SK-N-SH (cell line): ENCODE measurements at regions not wholly inside any gene's neighbourhood (a gene's known extent, or its start where the extent isn't known, plus 50 kb on each side); places are given as distances from the start of the nearest gene placed in this dataset.

Source experiments
- CTCF ChIA-PET: fragments of 300-600, 350-600 bp; formaldehyde crosslinking; extraction: SDS; loops from one replicate; lab custom pipeline; 2021; lab: Yijun Ruan, JAX
- POLR2A ChIA-PET: fragments of 350-600 bp; sonication (Branson Sonifier 250); formaldehyde crosslinking; extraction: SDS; loops from one replicate; lab custom pipeline; 2020; ENCODE audit warnings: antibody characterized with exemption, inconsistent platforms; lab: Yijun Ruan, JAX
- DNase-seq: peaks from one replicate; pipeline ENCODE4 v3.0.0; 2012
- H2AFZ ChIP-seq: fragments of 200-600 bp; sonication (generic); 2 replicates; pipeline ENCODE4 v1.8.1; 2016; ENCODE audit warnings: antibody characterized with exemption, mild to moderate bottlenecking, low read depth
- H3F3A ChIP-seq: fragments of 200-600 bp; sonication (generic); replicated peaks from 2 replicates; pipeline ENCODE3; 2016; ENCODE audit warnings: antibody characterized with exemption, mild to moderate bottlenecking; ENCODE audit not compliant: insufficient read depth
- H3K27ac ChIP-seq, 2 experiments: fragments of 200-500 bp in 1 of 2; fragments of 200-600 bp in 1 of 2; sonication (Bioruptor generic) in 1 of 2; sonication (generic), shearing (Covaris generic) in 1 of 2; 2 replicates each; pipeline versions ENCODE4 v1.5.1 to v1.6.1; 2014 to 2016; ENCODE audit warnings: low read depth in 2 of 2, inconsistent platforms in 1 of 2, low read length in 1 of 2, mild to moderate bottlenecking in 1 of 2, mixed read lengths in 1 of 2
- H3K27me3 ChIP-seq: fragments of 200-600 bp; sonication (generic), shearing (Covaris generic); 2 replicates; pipeline ENCODE4 v1.6.1; 2016; ENCODE audit warnings: mixed run types; ENCODE audit not compliant: insufficient read depth
- H3K36me3 ChIP-seq, 2 experiments: fragments of 200-500 bp in 1 of 2; fragments of 200-600 bp in 1 of 2; sonication (Bioruptor generic) in 1 of 2; sonication (generic) in 1 of 2; replicated peaks in 1 of 2; 2 replicates each; pipeline versions ENCODE3 to v1.5.1; 2014 to 2016; ENCODE audit warnings: low read length in 1 of 2, mild to moderate bottlenecking in 1 of 2; ENCODE audit not compliant: insufficient read depth in 2 of 2, control insufficient read depth in 1 of 2
- H3K4me1 ChIP-seq, 2 experiments: fragments of 200-500 bp in 1 of 2; fragments of 200-600 bp in 1 of 2; sonication (Bioruptor generic) in 1 of 2; sonication (generic), shearing (Covaris generic) in 1 of 2; 2 replicates each; pipeline versions ENCODE4 v1.5.1 to v1.6.1; 2014 to 2016; ENCODE audit warnings: low read depth in 1 of 2, low read length in 1 of 2, mixed run types in 1 of 2; ENCODE audit not compliant: insufficient read depth in 2 of 2, control insufficient read depth in 1 of 2
- H3K4me2 ChIP-seq: fragments of 200-600 bp; sonication (generic), shearing (Covaris generic); 2 replicates; pipeline ENCODE4 v1.6.1; 2017; ENCODE audit warnings: mixed run types
- H3K4me3 ChIP-seq, 2 experiments: fragments of 200-500 bp in 1 of 2; fragments of 200-600 bp in 1 of 2; sonication (Bioruptor generic) in 1 of 2; sonication (generic), shearing (Covaris generic) in 1 of 2; 2 replicates each; pipeline versions ENCODE4 v1.5.1 to v1.8.1; 2014 to 2016; ENCODE audit warnings: low read depth in 2 of 2, inconsistent platforms in 1 of 2, low read length in 1 of 2, mild to moderate bottlenecking in 1 of 2, mixed read lengths in 1 of 2, moderate library complexity in 1 of 2
- H3K79me2 ChIP-seq: fragments of 200-600 bp; sonication (generic); 2 replicates; pipeline ENCODE4 v1.8.1; 2017; ENCODE audit warnings: mild to moderate bottlenecking; ENCODE audit not compliant: insufficient read depth
- H3K9ac ChIP-seq: fragments of 200-600 bp; sonication (generic); 2 replicates; pipeline ENCODE4 v1.6.1; 2017; ENCODE audit warnings: mixed run types
- H3K9me2 ChIP-seq: fragments of 200-600 bp; sonication (generic); 2 replicates; pipeline ENCODE4 v1.6.1; 2017; ENCODE audit warnings: mixed run types
- H3K9me3 ChIP-seq: fragments of 200-600 bp; sonication (generic); 2 replicates; pipeline ENCODE4 v1.6.1; 2017; ENCODE audit warnings: mixed run types, mild to moderate bottlenecking, moderate library complexity
- H4K20me1 ChIP-seq: fragments of 200-600 bp; sonication (generic); 2 replicates; pipeline ENCODE4 v1.6.1; 2017; ENCODE audit warnings: mild to moderate bottlenecking, mixed run types; ENCODE audit not compliant: insufficient read depth
- CTCF ChIP-seq: fragments of 200-600 bp; sonication (generic); IDR thresholded peaks from 2 replicates; pipeline ENCODE4 v1.6.1; 2017; ENCODE audit warnings: antibody characterized with exemption, mild to moderate bottlenecking, moderate library complexity
- EP300 ChIP-seq, 2 experiments: IDR thresholded peaks; 2 replicates each; pipeline versions ENCODE4 v1.4.0 to v1.6.1; 2012; ENCODE audit warnings: borderline replicate concordance in 1 of 2, low read depth in 1 of 2, low read length in 1 of 2
- EZH2phosphoT487 ChIP-seq: fragments of 200-600 bp; sonication (generic); IDR thresholded peaks from 2 replicates; pipeline ENCODE4 v1.6.1; 2017; ENCODE audit warnings: low read depth, mixed run types, mild to moderate bottlenecking, antibody characterized with exemption, moderate library complexity, borderline replicate concordance
- FOXM1 ChIP-seq: IDR thresholded peaks from 2 replicates; pipeline ENCODE4 v1.4.0; 2012; ENCODE audit warnings: low read depth, mild to moderate bottlenecking
- GABPA ChIP-seq: IDR thresholded peaks from 2 replicates; pipeline ENCODE4 v1.4.0; 2012; ENCODE audit warnings: low read depth, mild to moderate bottlenecking
- GATA2 ChIP-seq: sonication (generic); formaldehyde crosslinking; IDR thresholded peaks from 2 replicates; pipeline ENCODE4 v1.5.0; 2020; ENCODE audit warnings: mild to moderate bottlenecking, missing genetic modification reagents
- MAX ChIP-seq: IDR thresholded peaks from 2 replicates; pipeline ENCODE4 v1.4.0; 2012; ENCODE audit warnings: low read depth
- MEF2A ChIP-seq: IDR thresholded peaks from 2 replicates; pipeline ENCODE4 v1.4.0; 2012; ENCODE audit warnings: low read depth, borderline replicate concordance
- MXI1 ChIP-seq: IDR thresholded peaks from 2 replicates; pipeline ENCODE4 v1.6.1; 2012; ENCODE audit warnings: mild to moderate bottlenecking, low read depth, low read length, improper control_type of control experiment
- NRF1 ChIP-seq: IDR thresholded peaks from 2 replicates; pipeline ENCODE4 v1.6.1; 2012; ENCODE audit warnings: low read depth, mild to moderate bottlenecking, low read length
- PBX3 ChIP-seq: IDR thresholded peaks from 2 replicates; pipeline ENCODE4; 2012
- RCOR1 ChIP-seq: fragments of 150-350 bp; IDR thresholded peaks from 2 replicates; pipeline ENCODE4 v1.6.1; 2017; ENCODE audit warnings: antibody characterized with exemption, low read length
- RFX5 ChIP-seq: IDR thresholded peaks from 2 replicates; pipeline ENCODE4 v1.6.1; 2012; ENCODE audit warnings: mild to moderate bottlenecking, improper control_type of control experiment, low read length
- RXRA ChIP-seq: IDR thresholded peaks from 2 replicates; pipeline ENCODE4 v1.4.0; 2012; ENCODE audit warnings: low read depth, mild to moderate bottlenecking, borderline replicate concordance
- SIN3A ChIP-seq: IDR thresholded peaks from 2 replicates; pipeline ENCODE4 v1.6.1; 2012; ENCODE audit warnings: low read depth, mild to moderate bottlenecking, low read length, moderate library complexity, borderline replicate concordance
- SMC3 ChIP-seq: IDR thresholded peaks from 2 replicates; pipeline ENCODE4 v1.6.1; 2012; ENCODE audit warnings: low read depth, low read length, improper control_type of control experiment
- TCF12 ChIP-seq: IDR thresholded peaks from 2 replicates; pipeline ENCODE4 v1.4.0; 2012
- TEAD4 ChIP-seq: IDR thresholded peaks from 2 replicates; pipeline ENCODE4 v1.4.0; 2012; ENCODE audit warnings: mild to moderate bottlenecking, borderline replicate concordance; ENCODE audit not compliant: insufficient read depth
- USF1 ChIP-seq: IDR thresholded peaks from 2 replicates; pipeline ENCODE4 v1.4.0; 2012; ENCODE audit warnings: low read depth, borderline replicate concordance
- ZBTB33 ChIP-seq: IDR thresholded peaks from 2 replicates; pipeline ENCODE4 v1.4.0; 2012; ENCODE audit warnings: low read depth, borderline replicate concordance
- WGBS: methylation state at CpG from one replicate; pipeline ENCODE4 v1.1.6; 2017; ENCODE audit warnings: low lambda C conversion rate; 5-methylcytosine and 5-hydroxymethylcytosine counted together

GRCh38 chr4:23685471-23685870 lies 204.4 kb downstream of the PPARGC1A start:
- CTCF ChIA-PET: no interaction called here
- Histone ChIP-seq H3K79me2 (no peaks in the 10 kb centered on the region), H3F3A (no peaks in the 10 kb centered on the region), H2AFZ (no peak overlapping the region), H3K4me3 (no peak overlapping the region), H3K4me1 (no peaks in the 10 kb centered on the region)
- POLR2A ChIA-PET: no interaction called here
- TF ChIP-seq MEF2A (no peak), RXRA (no peak), PBX3 (no peak), RFX5 (no peak), MXI1 (no peak), EP300 (IDR thresholded peaks at IDR 0.05; ENCODE audit: borderline replicate concordance in 1 of 2, low read depth in 1 of 2, low read length in 1 of 2) (no peak), GATA2 (CRISPR knock-in tag) (no peak), USF1 (no peak), FOXM1 (no peak), TCF12 (no peak), RCOR1 (no peak), SMC3 (no peak), MAX (no peak), TEAD4 (no peak), SIN3A (no peak), CTCF (no peak), EZH2phosphoT487 (no peak), ZBTB33 (no peak), GABPA (no peak), NRF1 (no peak)
- TF ChIP-seq, all 33 proteins: peak for 0
- Histone ChIP-seq H3K9me3 (no peaks in the 10 kb centered on the region), H3K4me2 (no peak overlapping the region), H3K9ac (no peak overlapping the region), H3K27me3 (no peaks in the 10 kb centered on the region), H4K20me1 (no peaks in the 10 kb centered on the region), H3K9me2 (no peaks in the 10 kb centered on the region), H3K36me3 (no peaks in the 10 kb centered on the region), H3K27ac (no peak overlapping the region)
- 5% methylated on average over 4 of the region's 4 CpGs for WGBS
- no peak for DNase-seq
